Gastrocnemius medialis (tissue), 4 donors: ENCODE measurements at regions not wholly inside any gene's neighbourhood (a gene's known extent, or its start where the extent isn't known, plus 50 kb on each side); places are given as distances from the start of the nearest gene placed in this dataset.

ENCODE experiments used
- CTCF ChIP-seq, 5 experiments: fragments of 450-650 bp in 3 of 5; fragments of 200-600 bp in 2 of 5; sonication (generic) in 2 of 5; IDR thresholded peaks in 4 of 5; conservative IDR thresholded peaks in 1 of 5; 1 replicate in 4 of 5; 2 replicates in 1 of 5; pipeline ENCODE4 v1.5.1; 2016 to 2019; ENCODE audit warnings: antibody characterized with exemption in 5 of 5, mild to moderate bottlenecking in 3 of 5, moderate library complexity in 3 of 5
- POLR2A ChIP-seq, 2 donors: fragments of 450-650 bp; IDR thresholded peaks; one replicate each; pipeline ENCODE4 v1.6.1; 2017; ENCODE audit warnings: antibody characterized with exemption in 2 of 2, mild to moderate bottlenecking in 2 of 2, moderate library complexity in 2 of 2

GRCh38 chr1:244304656-244305055 lies 147.1 kb downstream of the ADSS2 start:
- TF ChIP-seq POLR2A (IDR thresholded peaks at IDR 0.05) (no peak), CTCF (IDR thresholded peaks at IDR 0.05 in 4 of 5, conservative IDR thresholded peaks at IDR 0.05 in 1 of 5) (no peak)
